22Rv1 (cell line): ENCODE measurements at regions not wholly inside any gene's neighbourhood (a gene's known extent, or its start where the extent isn't known, plus 50 kb on each side); places are given as distances from the start of the nearest gene placed in this dataset.
"Not testable (repeated sequence)": the region's sequence is repeated elsewhere in the genome, so short reads cannot be mapped to it uniquely, and the experiment has no call there.

Experiments
- H3K27ac ChIP-seq: fragments of 450-650 bp; 2 replicates; pipeline ENCODE4 v1.5.1; 2017
- CTCF ChIP-seq: fragments of 450-650 bp; IDR thresholded peaks from 2 replicates; pipeline ENCODE4 v1.5.1; 2017; ENCODE audit warnings: mild to moderate bottlenecking
- ZFX ChIP-seq: fragments of 450-650 bp; IDR thresholded peaks from 2 replicates; pipeline ENCODE4 v1.6.1; 2017; ENCODE audit warnings: antibody characterized with exemption, borderline replicate concordance

GRCh38 chr19:28549680-28550277, 663.2 kb downstream of the UQCRFS1 start:
- H3K27ac ChIP-seq, result no peak overlapping the region
- TF ChIP-seq CTCF, result no peak
- TF ChIP-seq ZFX, result no peak

GRCh38 chr19:28546148-28546685, 666.7 kb downstream of the UQCRFS1 start:
- TF ChIP-seq ZFX (no peak), CTCF (no peak)
- H3K27ac ChIP-seq, result no peak overlapping the region

GRCh38 chr19:28545397-28545796, 667.6 kb downstream of the UQCRFS1 start:
- not testable (repeated sequence) for H3K27ac ChIP-seq

- TF ChIP-seq ZFX (no peak), CTCF (no peak)
- no peak overlapping the region for H3K27ac ChIP-seq
Observed at GRCh38 chr19:28544451-28545261, 668.3 kb downstream of the UQCRFS1 start.

- no peak for TF ChIP-seq CTCF
- TF ChIP-seq ZFX, result no peak
- no peak overlapping the region for H3K27ac ChIP-seq
Observed at GRCh38 chr19:28543244-28543776, 669.6 kb downstream of the UQCRFS1 start.

GRCh38 chr19:28542394-28543243, 670.3 kb downstream of the UQCRFS1 start:
- TF ChIP-seq ZFX (no peak), CTCF (no peak)

More at GRCh38 chr19:28542394-28543243, 670.3 kb downstream of the UQCRFS1 start:
- H3K27ac ChIP-seq, result no peak overlapping the region
